GM12872 (cell line): ENCODE measurements at regions not wholly inside any gene's neighbourhood (a gene's known extent, or its start where the extent isn't known, plus 50 kb on each side); places are given as distances from the start of the nearest gene placed in this dataset.

Source experiments
- CTCF ChIP-seq: IDR thresholded peaks from 3 replicates; pipeline ENCODE4 v1.5.1; 2011; ENCODE audit warnings: low read depth, mild to moderate bottlenecking, low read length, moderate library complexity; ENCODE audit not compliant: insufficient read depth

- TF ChIP-seq CTCF = no peak
Observed at GRCh38 chr16:8453359-8453758, 137.0 kb downstream of the TMEM114 start.

- TF ChIP-seq CTCF = no peak
Observed at GRCh38 chr16:8452941-8453340, 137.4 kb downstream of the TMEM114 start.

GRCh38 chr16:8436931-8437330 lies 153.4 kb downstream of the TMEM114 start:
- TF ChIP-seq CTCF = no peak

- no peak for TF ChIP-seq CTCF
Observed at GRCh38 chr16:8431783-8432182, 158.5 kb downstream of the TMEM114 start.

- no peak for TF ChIP-seq CTCF
Observed at GRCh38 chr16:8430401-8430800, 159.9 kb downstream of the TMEM114 start.

GRCh38 chr16:8426569-8426968 lies 163.7 kb downstream of the TMEM114 start:
- no peak for TF ChIP-seq CTCF

GRCh38 chr16:8417145-8417544 lies 173.2 kb downstream of the TMEM114 start:
- TF ChIP-seq CTCF = no peak
